SH-SY5Y (cell line): ENCODE measurements at regions not wholly inside any gene's neighbourhood (a gene's known extent, or its start where the extent isn't known, plus 50 kb on each side); places are given as distances from the start of the nearest gene placed in this dataset.

ENCODE experiments used
- GATA2 ChIP-seq: IDR thresholded peaks from 2 replicates; pipeline ENCODE4 v1.6.1; 2011; ENCODE audit warnings: mild to moderate bottlenecking, low read depth, low read length
- GATA3 ChIP-seq: IDR thresholded peaks from 2 replicates; pipeline ENCODE4 v1.6.1; 2011; ENCODE audit warnings: low read depth, mild to moderate bottlenecking, low read length, moderate library complexity

DNA sequence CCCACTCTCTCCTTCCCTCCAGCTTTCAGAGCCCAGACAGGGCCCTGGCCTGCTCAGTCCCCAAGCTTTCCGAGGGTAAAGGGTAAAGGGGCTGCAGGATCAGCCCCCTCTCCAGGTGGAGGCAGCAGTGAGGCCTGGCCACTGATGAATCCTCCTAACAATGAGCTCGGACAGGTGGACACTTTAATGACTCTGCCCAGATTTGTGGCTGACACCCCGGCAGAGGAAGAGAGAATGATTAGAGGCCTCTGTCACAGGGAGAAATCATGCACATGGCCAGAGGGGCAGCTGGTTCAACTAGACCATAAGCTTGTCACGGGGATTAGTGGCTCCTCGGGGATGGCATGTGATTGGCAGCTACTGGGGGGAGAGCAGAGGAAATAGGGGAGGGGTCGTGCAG is 587.5 kb upstream of the B3GAT1 start:
- TF ChIP-seq GATA2 (no peak), GATA3 (no peak)
